ENCODE measurements at regions not wholly inside any gene's neighbourhood (a gene's known extent, or its start where the extent isn't known, plus 50 kb on each side); places are given as distances from the start of the nearest gene placed in this dataset.

DNA sequence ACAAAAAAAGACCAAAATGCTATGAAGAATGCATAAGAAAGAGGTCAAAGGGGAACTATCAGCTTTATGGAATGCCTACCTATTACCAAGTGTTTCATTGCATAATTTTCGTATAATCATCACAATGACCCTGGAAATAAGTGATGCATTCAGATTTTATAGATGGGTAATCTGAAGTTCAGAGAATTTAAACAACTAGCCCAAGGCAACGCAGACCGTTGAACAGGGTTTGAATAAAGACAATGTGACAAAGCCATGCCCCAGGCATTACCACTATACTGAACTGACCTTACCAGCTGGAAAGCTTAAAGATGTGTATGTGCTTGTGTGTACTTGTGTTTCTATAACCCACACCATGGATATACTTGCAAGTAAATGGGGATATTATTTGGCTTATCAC is 827.6 kb upstream of the ADGRL2 start:
- H3K4me1 Mint-ChIP-seq (ENCODE audit: low read depth), result no peaks in the 10 kb centered on the region
- no peaks in the 10 kb centered on the region for H3K36me3 Mint-ChIP-seq (ENCODE audit: low read depth)
- no peak overlapping the region for H3K4me3 Mint-ChIP-seq
- no peak overlapping the region for H3K27ac Mint-ChIP-seq
- H3K9me3 Mint-ChIP-seq, result peaks cover 3% of the 10 kb centered on the region
- H3K27me3 Mint-ChIP-seq (ENCODE audit: low read depth), result no peaks in the 10 kb centered on the region

DNA sequence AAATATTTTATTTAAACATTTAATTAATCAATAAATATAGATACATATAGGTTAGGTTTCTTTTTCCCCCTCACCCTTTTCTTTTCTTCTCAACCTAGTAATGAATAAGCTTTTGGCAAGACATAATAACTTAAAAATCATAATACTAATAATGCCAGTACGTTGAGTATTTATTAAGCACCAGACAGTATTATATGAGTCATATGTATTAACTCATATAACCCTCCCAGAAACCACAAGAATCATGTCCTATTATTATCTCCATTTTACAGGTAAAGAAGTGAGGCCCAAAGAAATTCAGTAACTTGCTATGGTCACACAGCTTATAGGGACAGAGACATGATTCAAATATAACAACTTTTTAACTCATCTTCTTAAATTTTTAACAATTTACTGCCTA is 834.5 kb upstream of the ADGRL2 start:
- Mint-ChIP-seq H3K36me3 (ENCODE audit: low read depth) (no peaks in the 10 kb centered on the region), H3K9me3 (peaks cover 3% of the 10 kb centered on the region), H3K27me3 (ENCODE audit: low read depth) (no peaks in the 10 kb centered on the region), H3K4me1 (ENCODE audit: low read depth) (no peaks in the 10 kb centered on the region), H3K27ac (no peak overlapping the region), H3K4me3 (no peak overlapping the region)

DNA sequence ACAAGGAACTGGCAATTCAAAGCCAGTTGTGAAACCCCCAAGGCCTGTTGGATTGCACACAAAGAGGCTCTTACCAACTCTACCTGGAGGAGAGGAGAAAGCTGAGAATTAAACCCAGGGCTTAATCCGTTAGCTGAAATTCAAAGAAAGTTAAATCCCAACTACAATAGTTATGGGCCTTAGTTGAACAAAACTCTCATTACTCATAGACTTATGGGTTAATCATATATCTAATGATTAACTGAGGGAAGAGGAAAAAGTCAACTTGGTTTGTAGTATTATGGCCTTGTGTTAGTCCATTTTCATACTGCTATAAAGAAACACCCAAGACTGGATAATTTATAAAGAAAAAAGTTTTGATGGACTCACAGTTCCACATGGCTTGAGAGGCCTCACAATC is 838.2 kb upstream of the ADGRL2 start:
- Mint-ChIP-seq H3K9me3 (peaks cover 4% of the 10 kb centered on the region), H3K27me3 (ENCODE audit: low read depth) (no peaks in the 10 kb centered on the region), H3K27ac (no peak overlapping the region), H3K4me1 (ENCODE audit: low read depth) (no peaks in the 10 kb centered on the region), H3K4me3 (no peak overlapping the region), H3K36me3 (ENCODE audit: low read depth) (no peaks in the 10 kb centered on the region)

DNA sequence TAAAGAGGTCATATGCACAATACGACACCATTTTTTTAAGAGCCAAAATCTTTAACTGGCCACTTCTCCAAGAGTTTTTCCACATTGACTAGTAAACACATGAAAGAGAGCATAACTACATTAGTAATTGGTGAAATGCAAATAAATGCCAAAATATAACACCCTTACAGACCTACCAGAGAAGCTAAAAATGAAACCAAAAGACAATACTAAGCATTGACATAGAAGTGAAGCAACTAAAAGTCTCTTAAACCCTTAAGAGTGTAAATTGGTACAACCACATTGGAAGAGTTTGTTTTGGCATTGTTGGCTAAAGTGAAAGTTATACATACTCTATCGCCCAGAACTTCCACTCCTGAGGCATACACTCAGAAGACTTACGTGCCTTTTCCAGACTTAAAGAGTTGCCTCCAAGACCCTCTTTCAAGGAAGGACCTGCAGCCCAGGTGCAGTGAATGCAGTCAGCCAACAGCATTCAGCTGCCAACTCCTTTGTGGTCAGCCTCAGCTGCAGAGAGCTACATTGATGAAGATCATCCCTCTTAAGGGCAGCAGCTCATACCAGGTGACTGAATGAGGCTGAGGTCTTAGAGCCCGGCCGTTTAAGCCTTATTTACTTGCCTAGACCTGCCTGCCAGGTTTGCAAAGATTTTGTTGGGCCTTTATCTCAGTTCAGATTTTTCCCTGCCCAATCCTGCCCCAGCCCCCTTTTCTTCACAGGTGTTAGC is 839.1 kb upstream of the ADGRL2 start:
- H3K9me3 Mint-ChIP-seq, result peaks cover 4% of the 10 kb centered on the region
- H3K36me3 Mint-ChIP-seq (ENCODE audit: low read depth), result no peaks in the 10 kb centered on the region
- H3K4me3 Mint-ChIP-seq, result no peak overlapping the region
- no peaks in the 10 kb centered on the region for H3K27me3 Mint-ChIP-seq (ENCODE audit: low read depth)
- H3K27ac Mint-ChIP-seq, result no peak overlapping the region
- H3K4me1 Mint-ChIP-seq (ENCODE audit: low read depth), result no peaks in the 10 kb centered on the region

- no peak overlapping the region for H3K4me3 Mint-ChIP-seq
- H3K27ac Mint-ChIP-seq, result no peak overlapping the region
- H3K36me3 Mint-ChIP-seq (ENCODE audit: low read depth), result no peaks in the 10 kb centered on the region
- no peaks in the 10 kb centered on the region for H3K27me3 Mint-ChIP-seq (ENCODE audit: low read depth)
- no peaks in the 10 kb centered on the region for H3K4me1 Mint-ChIP-seq (ENCODE audit: low read depth)
- H3K9me3 Mint-ChIP-seq, result peaks cover 24% of the 10 kb centered on the region
Measured at GRCh38 chr1:80933346-80933745, 867.4 kb upstream of the ADGRL2 start.

DNA sequence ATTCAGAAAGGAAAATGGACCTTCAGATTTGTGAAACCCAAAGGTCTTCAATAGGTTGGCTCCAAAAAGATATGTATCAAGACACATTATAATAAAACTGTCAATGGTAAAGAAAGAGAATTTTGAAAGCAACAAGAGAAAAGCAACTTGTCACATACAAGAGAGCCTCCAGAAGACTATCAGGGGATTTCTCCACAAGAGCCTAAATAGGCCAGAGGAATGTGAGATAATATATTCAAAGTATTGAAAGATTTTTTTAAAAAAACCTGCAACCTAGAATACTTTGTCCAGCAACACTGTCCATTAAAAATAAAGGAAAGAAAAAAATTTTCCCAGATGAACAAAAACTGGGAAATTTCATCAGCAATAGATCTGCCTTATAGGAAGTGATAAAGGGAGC is 869.6 kb upstream of the ADGRL2 start:
- Mint-ChIP-seq H3K4me1 (ENCODE audit: low read depth) (no peaks in the 10 kb centered on the region), H3K27me3 (ENCODE audit: low read depth) (no peaks in the 10 kb centered on the region), H3K4me3 (no peak overlapping the region), H3K36me3 (ENCODE audit: low read depth) (no peaks in the 10 kb centered on the region), H3K27ac (no peak overlapping the region), H3K9me3 (peaks cover 18% of the 10 kb centered on the region)

DNA sequence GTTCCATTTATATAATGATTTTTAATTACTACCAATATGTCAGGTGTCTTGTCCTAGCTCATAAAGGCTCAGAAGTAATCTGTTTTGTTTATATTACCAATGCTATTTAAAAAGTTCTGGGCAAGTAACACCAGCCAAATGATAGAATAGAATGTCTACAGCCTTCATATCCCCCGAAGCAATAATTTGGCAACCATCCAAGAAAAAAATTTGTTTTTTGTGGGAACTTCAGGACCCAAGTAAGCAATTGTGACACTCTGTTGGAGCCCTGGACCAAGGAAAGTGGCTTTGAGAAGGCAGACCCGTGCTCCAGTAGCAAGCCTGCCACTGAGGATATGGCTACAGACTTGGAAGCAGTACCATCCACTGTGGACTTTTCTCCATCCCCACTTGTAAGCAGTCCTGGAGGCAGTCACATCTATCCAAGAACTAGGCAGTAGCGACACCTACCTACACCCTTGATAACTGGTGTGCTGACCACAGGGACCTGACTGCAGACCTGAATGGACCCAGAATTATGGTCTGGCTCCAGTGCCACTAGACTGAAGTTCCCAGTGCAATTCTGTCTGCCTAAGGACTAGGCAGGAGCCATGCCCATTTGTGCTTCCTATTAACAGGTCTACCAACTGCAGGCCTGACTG is 870.7 kb upstream of the ADGRL2 start:
- Mint-ChIP-seq H3K4me1 (ENCODE audit: low read depth) (no peaks in the 10 kb centered on the region), H3K36me3 (ENCODE audit: low read depth) (no peaks in the 10 kb centered on the region), H3K27ac (no peak overlapping the region), H3K4me3 (no peak overlapping the region), H3K9me3 (peaks cover 14% of the 10 kb centered on the region), H3K27me3 (ENCODE audit: low read depth) (no peaks in the 10 kb centered on the region)

DNA sequence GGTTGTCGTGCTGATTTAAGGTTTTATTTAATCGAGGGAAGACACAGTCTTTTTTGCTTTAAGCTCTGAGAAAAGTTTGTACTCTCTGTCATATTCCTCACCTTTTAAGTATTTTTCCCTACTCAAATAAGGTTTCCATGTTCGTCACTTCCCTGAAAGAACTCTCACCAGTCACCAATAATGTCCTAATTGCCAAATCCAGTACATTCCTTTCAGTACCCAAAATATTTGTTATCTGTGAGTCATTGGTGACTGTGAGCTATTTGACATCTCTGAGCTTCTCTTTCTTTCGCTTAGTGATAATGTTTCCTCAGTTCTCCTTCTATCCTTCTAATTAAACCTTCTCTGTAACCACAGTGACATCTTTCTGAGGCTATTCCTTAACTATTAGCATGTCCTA is 874.2 kb upstream of the ADGRL2 start:
- Mint-ChIP-seq H3K4me3 (no peak overlapping the region), H3K9me3 (peaks cover 10% of the 10 kb centered on the region), H3K27ac (no peak overlapping the region), H3K36me3 (ENCODE audit: low read depth) (no peaks in the 10 kb centered on the region), H3K4me1 (ENCODE audit: low read depth) (no peaks in the 10 kb centered on the region), H3K27me3 (ENCODE audit: low read depth) (no peaks in the 10 kb centered on the region)

DNA sequence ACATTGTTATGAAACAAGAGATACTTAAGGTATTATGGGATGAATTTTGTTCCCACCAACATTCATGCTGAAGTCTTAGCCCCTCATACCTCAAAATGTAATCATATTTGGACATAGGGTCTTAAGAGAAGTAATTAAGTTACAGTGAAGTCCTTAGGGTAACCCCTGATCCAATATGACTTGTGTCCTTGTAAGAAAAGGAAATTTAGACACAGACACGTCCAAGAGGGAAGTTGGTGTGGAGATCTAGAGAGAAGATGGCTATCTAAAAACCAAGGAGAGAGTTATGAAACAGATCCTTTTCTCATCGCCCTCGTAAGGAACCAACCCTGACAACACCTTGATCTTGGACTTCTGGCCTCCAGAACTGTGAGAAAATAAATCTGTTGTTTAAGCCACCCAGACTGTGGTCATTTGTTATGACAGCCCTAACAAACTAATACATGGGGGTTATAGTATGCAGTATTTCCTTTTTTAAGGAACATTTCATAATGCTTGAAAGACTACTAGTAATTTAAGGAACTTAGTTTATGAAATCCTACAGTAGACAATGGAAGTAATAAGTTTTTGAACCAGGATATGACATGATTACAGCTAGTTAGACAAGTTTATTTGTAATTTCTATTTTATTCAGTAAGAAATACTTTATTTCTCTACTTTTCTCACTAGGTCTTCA is 875.5 kb upstream of the ADGRL2 start:
- Mint-ChIP-seq H3K4me3 (no peak overlapping the region), H3K9me3 (peaks cover 4% of the 10 kb centered on the region), H3K36me3 (ENCODE audit: low read depth) (no peaks in the 10 kb centered on the region), H3K27ac (no peak overlapping the region), H3K27me3 (ENCODE audit: low read depth) (no peaks in the 10 kb centered on the region), H3K4me1 (ENCODE audit: low read depth) (no peaks in the 10 kb centered on the region)

GRCh38 chr1:80924290-80924689 is 876.4 kb upstream of the ADGRL2 start:
- Mint-ChIP-seq H3K27ac (no peak overlapping the region), H3K27me3 (ENCODE audit: low read depth) (no peaks in the 10 kb centered on the region)

DNA sequence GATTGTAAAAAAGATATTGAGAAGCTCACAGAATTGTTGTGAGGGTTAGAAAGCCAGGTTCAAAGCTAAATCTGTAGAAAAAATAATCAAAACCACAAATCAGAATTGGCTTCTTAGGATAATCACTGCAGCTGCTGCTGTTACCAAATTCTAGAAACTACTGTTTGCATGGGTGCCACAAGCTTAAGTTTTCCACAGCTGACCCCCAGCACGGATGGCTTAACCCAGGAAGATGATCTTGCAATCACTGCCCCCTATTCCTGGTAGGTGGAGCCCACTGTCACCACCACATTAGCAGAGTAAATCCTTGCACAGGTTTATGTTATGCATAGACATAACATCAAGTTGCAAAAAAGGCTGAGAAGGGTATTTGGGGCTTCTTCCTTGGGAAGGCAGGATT is 877.8 kb upstream of the ADGRL2 start:
- H3K4me3 Mint-ChIP-seq, result no peak overlapping the region
- H3K36me3 Mint-ChIP-seq (ENCODE audit: low read depth), result no peaks in the 10 kb centered on the region
- H3K9me3 Mint-ChIP-seq, result peaks cover 4% of the 10 kb centered on the region
- no peaks in the 10 kb centered on the region for H3K4me1 Mint-ChIP-seq (ENCODE audit: low read depth)
- H3K27me3 Mint-ChIP-seq (ENCODE audit: low read depth), result no peaks in the 10 kb centered on the region
- H3K27ac Mint-ChIP-seq, result no peak overlapping the region

More at GRCh38 chr1:80924290-80924689, 876.4 kb upstream of the ADGRL2 start:
- no peak overlapping the region for H3K4me3 Mint-ChIP-seq
- no peaks in the 10 kb centered on the region for H3K36me3 Mint-ChIP-seq (ENCODE audit: low read depth)
- H3K9me3 Mint-ChIP-seq, result peaks cover 4% of the 10 kb centered on the region
- no peaks in the 10 kb centered on the region for H3K4me1 Mint-ChIP-seq (ENCODE audit: low read depth)

DNA sequence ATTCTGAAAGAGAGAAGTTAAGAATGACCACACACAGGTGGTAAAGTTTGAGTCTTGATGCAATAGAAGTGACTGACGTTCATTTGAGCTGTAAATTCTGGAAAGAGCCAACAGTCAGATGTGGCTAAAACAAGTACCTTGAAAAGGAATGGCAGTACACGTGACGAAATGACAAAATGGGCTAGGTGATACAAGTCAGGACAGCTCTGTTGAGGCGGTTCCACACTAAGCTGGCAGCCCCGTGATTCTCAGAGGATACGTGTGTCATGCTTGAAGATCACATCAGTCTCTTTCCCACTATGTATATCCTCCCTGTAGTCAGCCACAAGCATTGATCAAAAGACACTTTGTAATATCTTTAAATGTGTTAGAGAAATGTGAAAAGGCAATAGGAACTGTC is 881.3 kb upstream of the ADGRL2 start:
- no peak overlapping the region for H3K4me3 Mint-ChIP-seq
- no peak overlapping the region for H3K27ac Mint-ChIP-seq
- H3K4me1 Mint-ChIP-seq (ENCODE audit: low read depth), result no peaks in the 10 kb centered on the region
- no peaks in the 10 kb centered on the region for H3K36me3 Mint-ChIP-seq (ENCODE audit: low read depth)
- H3K9me3 Mint-ChIP-seq, result peaks cover 4% of the 10 kb centered on the region
- H3K27me3 Mint-ChIP-seq (ENCODE audit: low read depth), result no peaks in the 10 kb centered on the region

GRCh38 chr1:80918380-80918779 is 882.4 kb upstream of the ADGRL2 start:
- no peak overlapping the region for H3K27ac Mint-ChIP-seq
- H3K27me3 Mint-ChIP-seq (ENCODE audit: low read depth), result no peaks in the 10 kb centered on the region
- no peaks in the 10 kb centered on the region for H3K4me1 Mint-ChIP-seq (ENCODE audit: low read depth)
- peaks cover 4% of the 10 kb centered on the region for H3K9me3 Mint-ChIP-seq
- no peak overlapping the region for H3K4me3 Mint-ChIP-seq
- H3K36me3 Mint-ChIP-seq (ENCODE audit: low read depth), result no peaks in the 10 kb centered on the region

DNA sequence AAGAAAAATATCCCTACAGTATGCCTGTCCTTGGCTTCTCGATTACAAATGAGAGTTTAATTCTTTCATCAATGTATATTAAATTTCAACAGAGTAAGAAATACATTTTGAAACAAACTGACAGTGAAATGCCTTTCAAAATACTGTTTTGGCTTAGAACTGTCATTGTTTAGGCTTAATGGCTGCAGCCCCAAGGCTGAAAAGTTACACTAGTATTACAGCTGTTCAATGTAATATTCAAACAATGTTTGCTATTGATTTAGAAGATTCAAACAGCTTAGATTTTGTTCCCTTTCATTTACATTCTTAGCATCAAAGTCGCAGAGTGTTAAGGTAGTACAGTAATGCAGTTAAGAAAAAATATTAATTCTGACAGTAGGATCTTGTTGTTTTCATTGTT is 882.9 kb upstream of the ADGRL2 start:
- Mint-ChIP-seq H3K9me3 (peaks cover 4% of the 10 kb centered on the region), H3K27me3 (ENCODE audit: low read depth) (no peaks in the 10 kb centered on the region), H3K4me1 (ENCODE audit: low read depth) (no peaks in the 10 kb centered on the region), H3K4me3 (no peak overlapping the region), H3K27ac (no peak overlapping the region), H3K36me3 (ENCODE audit: low read depth) (no peaks in the 10 kb centered on the region)

- no peaks in the 10 kb centered on the region for H3K27me3 Mint-ChIP-seq (ENCODE audit: low read depth)
- no peaks in the 10 kb centered on the region for H3K4me1 Mint-ChIP-seq (ENCODE audit: low read depth)
- no peak overlapping the region for H3K4me3 Mint-ChIP-seq
- no peak overlapping the region for H3K27ac Mint-ChIP-seq
- peaks cover 4% of the 10 kb centered on the region for H3K9me3 Mint-ChIP-seq
- H3K36me3 Mint-ChIP-seq (ENCODE audit: low read depth), result no peaks in the 10 kb centered on the region
Measured at GRCh38 chr1:80917225-80917624, 883.5 kb upstream of the ADGRL2 start.

Data from T-helper 1 cell treated with Interleukin-12 subunit alpha and Interleukin-12 subunit beta and Interleukin-4 antibody, amounts not matched to agents 30 μg/mL and 1 μg/mL, for 36 hours (primary cell).